ENCODE measurements at regions not wholly inside any gene's neighbourhood (a gene's known extent, or its start where the extent isn't known, plus 50 kb on each side); places are given as distances from the start of the nearest gene placed in this dataset.

DNA sequence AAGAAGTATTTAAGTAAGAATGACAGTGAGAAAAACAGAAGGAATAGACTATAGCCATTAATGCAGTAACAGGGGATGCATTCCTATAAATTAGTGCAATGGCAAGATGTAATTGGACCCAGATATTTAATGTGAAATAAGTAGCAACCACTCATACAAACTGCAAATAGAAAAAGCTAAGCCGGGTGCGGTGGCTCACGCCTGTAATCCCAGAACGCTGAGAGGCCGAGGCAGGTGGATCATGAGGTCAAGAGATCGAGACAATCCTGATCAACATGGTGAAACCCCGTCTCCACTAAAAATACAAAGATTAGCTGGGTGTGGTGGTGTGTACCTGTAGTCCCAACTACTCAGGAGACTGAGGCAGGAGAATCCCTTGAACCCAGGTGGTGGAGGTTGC is 845.8 kb downstream of the PDHA2 start:
- FAIRE-seq (no peak), DNase-seq (ENCODE audit: insufficient read length, low spot score) (no peak)
- TF ChIP-seq, protein P1, sequence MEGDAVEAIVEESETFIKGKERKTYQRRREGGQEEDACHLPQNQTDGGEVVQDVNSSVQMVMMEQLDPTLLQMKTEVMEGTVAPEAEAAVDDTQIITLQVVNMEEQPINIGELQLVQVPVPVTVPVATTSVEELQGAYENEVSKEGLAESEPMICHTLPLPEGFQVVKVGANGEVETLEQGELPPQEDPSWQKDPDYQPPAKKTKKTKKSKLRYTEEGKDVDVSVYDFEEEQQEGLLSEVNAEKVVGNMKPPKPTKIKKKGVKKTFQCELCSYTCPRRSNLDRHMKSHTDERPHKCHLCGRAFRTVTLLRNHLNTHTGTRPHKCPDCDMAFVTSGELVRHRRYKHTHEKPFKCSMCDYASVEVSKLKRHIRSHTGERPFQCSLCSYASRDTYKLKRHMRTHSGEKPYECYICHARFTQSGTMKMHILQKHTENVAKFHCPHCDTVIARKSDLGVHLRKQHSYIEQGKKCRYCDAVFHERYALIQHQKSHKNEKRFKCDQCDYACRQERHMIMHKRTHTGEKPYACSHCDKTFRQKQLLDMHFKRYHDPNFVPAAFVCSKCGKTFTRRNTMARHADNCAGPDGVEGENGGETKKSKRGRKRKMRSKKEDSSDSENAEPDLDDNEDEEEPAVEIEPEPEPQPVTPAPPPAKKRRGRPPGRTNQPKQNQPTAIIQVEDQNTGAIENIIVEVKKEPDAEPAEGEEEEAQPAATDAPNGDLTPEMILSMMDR (IDR thresholded peaks at IDR 0.05; ENCODE audit: insufficient read depth, missing control alignments): no peak

DNA sequence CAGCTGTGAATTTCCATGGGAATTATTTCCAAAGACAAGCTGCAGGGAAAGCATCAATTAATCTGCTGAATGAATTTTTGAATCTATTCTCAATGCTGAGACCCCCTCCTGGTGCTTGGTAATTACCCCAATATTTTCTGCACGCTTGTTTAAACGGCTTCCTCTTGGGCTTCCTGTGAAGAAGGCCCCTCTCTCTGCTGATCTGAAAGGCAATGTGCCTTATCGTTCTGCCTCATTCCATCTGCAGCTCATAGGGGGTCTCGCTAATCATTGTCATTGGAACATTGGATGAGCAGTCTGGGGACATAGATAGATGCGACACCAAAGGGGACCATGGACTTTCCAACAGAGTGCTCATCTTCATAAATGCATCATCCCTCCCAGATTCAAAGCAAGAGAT is 851.6 kb downstream of the PDHA2 start:
- FAIRE-seq (no peak), DNase-seq (ENCODE audit: insufficient read length, low spot score) (no peak)
- TF ChIP-seq, protein P1 (IDR thresholded peaks at IDR 0.05; ENCODE audit: insufficient read depth, missing control alignments): no peak

DNA sequence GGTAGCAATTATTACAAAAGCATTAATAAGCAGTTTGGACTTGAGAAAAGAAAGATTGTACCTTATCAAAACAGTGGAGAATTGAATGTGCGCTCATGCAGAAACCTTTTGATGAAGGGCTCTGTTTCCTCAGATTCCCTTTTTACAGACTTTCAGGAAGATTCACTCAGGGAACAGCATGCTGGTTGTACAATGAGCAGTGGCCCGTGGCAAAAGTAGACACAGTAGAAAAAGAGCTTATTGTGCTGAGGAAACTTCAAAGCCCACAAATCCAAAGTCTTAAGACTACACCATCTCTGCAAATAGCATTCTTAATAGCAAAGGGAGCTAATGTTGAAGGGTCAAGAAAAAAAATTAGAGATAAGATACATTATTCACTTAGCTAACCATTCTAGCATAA is 858.9 kb downstream of the PDHA2 start:
- no peak for DNase-seq (ENCODE audit: insufficient read length, low spot score)
- FAIRE-seq: no peak
- TF ChIP-seq, protein P1 (IDR thresholded peaks at IDR 0.05; ENCODE audit: insufficient read depth, missing control alignments): no peak

DNA sequence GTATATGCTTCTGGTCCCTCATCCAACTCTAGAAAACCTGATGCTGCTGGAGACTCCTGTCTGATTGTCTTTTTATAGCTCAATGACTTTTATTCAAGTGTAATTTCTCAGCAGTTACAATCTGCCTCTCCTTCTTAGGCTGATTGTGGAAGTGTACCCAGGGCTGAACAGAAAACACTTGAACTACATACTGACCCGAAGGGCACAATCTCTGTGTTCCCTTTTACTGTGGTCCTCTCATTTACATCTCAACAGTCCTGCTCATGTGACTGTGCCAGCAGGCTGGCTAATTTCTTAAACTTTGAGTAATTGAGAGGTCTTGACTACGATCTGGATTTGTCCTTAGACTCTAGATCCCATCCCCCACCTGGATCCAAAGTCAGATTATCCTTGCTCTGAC is 863.4 kb downstream of the PDHA2 start:
- FAIRE-seq (no peak), DNase-seq (ENCODE audit: insufficient read length, low spot score) (no peak)
- TF ChIP-seq, protein P1 (IDR thresholded peaks at IDR 0.05; ENCODE audit: insufficient read depth, missing control alignments): no peak

DNA sequence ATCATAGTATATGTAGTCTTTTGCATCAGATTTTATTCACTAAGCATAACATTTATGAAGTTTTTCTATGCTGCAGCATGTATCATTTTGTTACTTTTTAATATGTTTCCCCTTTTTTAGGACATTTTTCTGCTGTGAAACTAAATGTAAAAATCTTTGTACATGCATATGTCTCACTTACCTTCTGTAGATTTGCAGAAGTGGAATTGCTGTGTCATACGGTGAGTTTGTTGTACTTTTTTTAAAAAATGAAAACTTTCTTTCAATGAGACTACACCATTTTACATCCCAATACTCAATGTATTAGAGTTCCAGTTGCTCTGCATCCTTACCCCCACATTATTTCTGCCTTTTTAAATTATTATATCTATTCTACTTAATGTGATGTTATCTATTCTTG is 868.9 kb downstream of the PDHA2 start:
- TF ChIP-seq, protein P1 (IDR thresholded peaks at IDR 0.05; ENCODE audit: insufficient read depth, missing control alignments): no peak
- FAIRE-seq: no peak

DNA sequence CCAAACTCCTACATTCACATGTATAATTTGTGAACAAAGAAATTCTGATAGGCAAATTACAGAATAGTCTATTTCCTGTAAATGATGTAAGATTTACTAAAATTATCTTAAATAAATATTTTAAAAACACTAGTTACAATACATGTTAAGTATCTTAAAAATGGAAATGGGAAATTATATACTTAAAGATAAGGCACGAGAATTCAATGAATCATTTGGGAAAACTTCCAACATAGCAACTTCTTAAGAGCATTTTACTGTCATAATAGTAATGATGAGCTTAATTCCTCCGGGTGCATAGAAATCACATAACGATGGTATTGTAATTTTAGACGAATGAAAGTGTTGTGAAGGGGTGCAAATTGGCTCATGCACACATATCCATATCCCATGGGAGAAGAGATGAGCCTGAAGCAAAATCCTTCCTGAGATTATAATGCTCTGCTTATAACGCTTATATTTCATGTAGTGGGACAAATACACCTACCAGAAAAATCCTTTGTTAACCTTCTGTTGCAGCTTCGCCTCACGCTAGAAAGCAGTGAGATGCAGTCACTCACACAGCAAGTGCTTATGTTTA is 873.5 kb downstream of the PDHA2 start:
- no peak for DNase-seq (ENCODE audit: insufficient read length, low spot score)
- TF ChIP-seq, protein P1 (IDR thresholded peaks at IDR 0.05; ENCODE audit: insufficient read depth, missing control alignments): no peak
- no peak for FAIRE-seq

More for the DNA sequence above, 868.9 kb downstream of the PDHA2 start:
- no peak for DNase-seq (ENCODE audit: insufficient read length, low spot score)

DNA sequence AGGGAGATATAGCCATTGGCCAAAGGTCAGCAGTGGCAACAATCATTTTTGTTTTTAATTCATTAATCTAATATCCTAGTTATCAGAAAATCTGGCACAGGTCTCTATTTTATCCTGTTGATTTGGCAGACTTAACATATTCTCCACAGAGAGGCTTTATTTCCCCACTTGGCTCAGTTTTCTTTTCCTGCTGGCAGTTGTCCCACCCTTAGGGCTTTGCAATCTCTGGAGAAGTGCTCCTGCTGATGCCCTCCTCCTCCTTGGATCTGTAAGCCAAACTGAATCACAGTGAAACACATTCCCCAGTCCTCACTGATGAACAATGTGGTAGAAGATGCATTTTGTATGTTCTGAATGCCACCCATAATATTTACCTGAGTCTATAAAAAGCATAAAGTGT is 889.7 kb downstream of the PDHA2 start:
- TF ChIP-seq, protein P1 (IDR thresholded peaks at IDR 0.05; ENCODE audit: insufficient read depth, missing control alignments): no peak
- no peak for FAIRE-seq

More for the DNA sequence above, 889.7 kb downstream of the PDHA2 start:
- DNase-seq (ENCODE audit: insufficient read length, low spot score): no peak
